Caco-2 (cell line): ENCODE measurements at regions not wholly inside any gene's neighbourhood (a gene's known extent, or its start where the extent isn't known, plus 50 kb on each side); places are given as distances from the start of the nearest gene placed in this dataset.

Source experiments
- BruUV-seq: library from RNA; stranded (reverse); fragments of 400-500 nt; replicated peaks from 2 replicates; lab custom pipeline; 2021; lab: Mats Ljungman, UMichigan
- CTCF ChIA-PET: fragments of 300-600 bp; sonication (Branson Sonifier 250); formaldehyde crosslinking; loops from one replicate; lab custom pipeline; 2022; ENCODE audit warnings: antibody characterized with exemption; lab: Charles Lee
- POLR2A ChIA-PET: fragments of 300-600 bp; sonication (Branson Sonifier 250); formaldehyde crosslinking; loops from one replicate; lab custom pipeline; 2022; ENCODE audit warnings: antibody characterized with exemption; lab: Charles Lee
- DNase-seq, 2 experiments: peaks; one replicate each; pipeline versions ENCODE4 v3.0.0 to v3.0.0-alpha.2; 2020 to 2022
- H3K27me3 ChIP-seq: replicated peaks from 2 replicates; pipeline ENCODE4 v1.6.0; 2011; ENCODE audit warnings: low read length; ENCODE audit not compliant: control insufficient read depth, insufficient read depth
- H3K36me3 ChIP-seq: 2 replicates; pipeline ENCODE4 v1.5.1; 2011; ENCODE audit warnings: low read length; ENCODE audit not compliant: control insufficient read depth, insufficient read depth
- H3K4me1 ChIP-seq: fragments of 250-450 bp; sonication (Bioruptor Pico); 2 replicates; pipeline ENCODE4 v1.5.1; 2020; ENCODE audit warnings: mild to moderate bottlenecking
- H3K4me3 ChIP-seq: 2 replicates; pipeline ENCODE4 v1.5.1; 2011; ENCODE audit warnings: low read depth, mild to moderate bottlenecking, control low read depth, low read length
- H3K9me3 ChIP-seq: fragments of 250-450 bp; sonication (Bioruptor Pico); 2 replicates; pipeline ENCODE4 v1.5.1; 2020; ENCODE audit warnings: mild to moderate bottlenecking, moderate library complexity
- H3K27ac Mint-ChIP-seq: one replicate; pipeline ENCODE4 v1.8.0; 2022; ENCODE audit warnings: mixed read lengths; ENCODE audit not compliant: unreplicated experiment
- H3K27me3 Mint-ChIP-seq: one replicate; pipeline ENCODE4 v1.8.0; 2022; ENCODE audit warnings: mixed read lengths; ENCODE audit not compliant: insufficient read depth, unreplicated experiment
- H3K36me3 Mint-ChIP-seq: one replicate; pipeline ENCODE4 v1.8.0; 2022; ENCODE audit warnings: mild to moderate bottlenecking, mixed read lengths; ENCODE audit not compliant: insufficient read depth, unreplicated experiment
- H3K4me1 Mint-ChIP-seq: one replicate; pipeline ENCODE4 v1.8.0; 2022; ENCODE audit warnings: low read depth, mixed read lengths; ENCODE audit not compliant: unreplicated experiment
- H3K4me3 Mint-ChIP-seq: one replicate; pipeline ENCODE4 v1.8.0; 2022; ENCODE audit warnings: mild to moderate bottlenecking, moderate library complexity, mixed read lengths; ENCODE audit not compliant: unreplicated experiment
- H3K9me3 Mint-ChIP-seq: one replicate; pipeline ENCODE4 v1.8.0; 2022; ENCODE audit warnings: mixed read lengths; ENCODE audit not compliant: unreplicated experiment
- CTCF ChIP-seq, 2 experiments: fragments of 200-600 bp in 1 of 2; IDR thresholded peaks; 1 replicate in 1 of 2; 2 replicates in 1 of 2; pipeline versions ENCODE4 v1.5.1 to v1.8.0; 2011 to 2022; ENCODE audit warnings: antibody characterized with exemption in 1 of 2, control low read depth in 1 of 2, inconsistent platforms in 1 of 2, low read depth in 1 of 2, low read length in 1 of 2, mild to moderate bottlenecking in 1 of 2, moderate library complexity in 1 of 2; ENCODE audit not compliant: insufficient read depth in 1 of 2, severe bottlenecking in 1 of 2, unreplicated experiment in 1 of 2
- intact Hi-C: fragments of 100-400 bp; cut with micrococcal nuclease; formaldehyde crosslinking; loops from one replicate; pipeline ENCODE4 v1.10.0; 2022; ENCODE audit not compliant: unreplicated experiment

DNA sequence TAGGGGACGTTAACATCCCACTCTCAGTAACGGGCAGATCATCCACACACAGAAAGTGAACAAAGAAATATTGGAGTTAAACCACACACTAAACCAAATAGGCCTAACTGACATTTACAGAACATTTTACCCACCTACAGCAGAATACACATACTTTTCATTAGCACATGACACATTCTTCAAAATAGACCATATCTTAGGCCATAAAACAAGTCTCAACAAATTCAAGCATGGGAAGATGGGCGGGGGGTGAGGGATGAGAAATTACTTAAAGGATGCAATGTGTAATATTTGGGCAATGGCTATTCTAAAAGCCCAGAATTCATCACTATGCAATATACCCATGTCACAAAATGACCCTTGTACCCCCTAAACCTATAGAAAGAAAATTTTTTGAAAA is 226.2 kb downstream of the ATPSCKMT start:
- intact Hi-C loops: no loop called here
- no peak overlapping the region for H3K4me3 Mint-ChIP-seq
- H3K36me3 Mint-ChIP-seq: no peaks in the 10 kb centered on the region
- peaks cover 52% of the 10 kb centered on the region for H3K9me3 Mint-ChIP-seq
- Histone ChIP-seq H3K4me3 (no peak overlapping the region), H3K9me3 (peaks cover 12% of the 10 kb centered on the region; the same call in 1 of the 2 replicates), H3K4me1 (0 out of 2 replicates have a peak, but pooled peaks cover 2% of the 10 kb centered on the region), H3K36me3 (no peaks in the 10 kb centered on the region), H3K27me3 (no peaks in the 10 kb centered on the region)
- no TSS peak for BruUV-seq
- no peaks in the 10 kb centered on the region for H3K4me1 Mint-ChIP-seq
- H3K27me3 Mint-ChIP-seq: peaks cover 2% of the 10 kb centered on the region
- ChIA-PET POLR2A (no interaction called here), CTCF (no interaction called here)
- no peak overlapping the region for H3K27ac Mint-ChIP-seq
- TF ChIP-seq CTCF (IDR thresholded peaks at IDR 0.05; ENCODE audit: insufficient read depth in 1 of 2, low read depth in 1 of 2, low read length in 1 of 2, severe bottlenecking in 1 of 2, unreplicated experiment in 1 of 2): no peak
- no peak for DNase-seq

- intact Hi-C loops: no loop called here
- 0 out of 2 replicates have a peak, but pooled peaks cover 2% of the 10 kb centered on the region for H3K4me1 ChIP-seq
- BruUV-seq: no TSS peak
- Mint-ChIP-seq H3K27ac (no peak overlapping the region), H3K4me1 (no peaks in the 10 kb centered on the region), H3K36me3 (no peaks in the 10 kb centered on the region), H3K9me3 (peaks cover 36% of the 10 kb centered on the region), H3K27me3 (no peaks in the 10 kb centered on the region), H3K4me3 (no peak overlapping the region)
- DNase-seq: no peak
- no peak overlapping the region for H3K4me3 ChIP-seq
- H3K36me3 ChIP-seq: no peaks in the 10 kb centered on the region
- H3K9me3 ChIP-seq: peaks cover 12% of the 10 kb centered on the region; the same call in 1 of the 2 replicates
- ChIA-PET CTCF (no interaction called here), POLR2A (no interaction called here)
- H3K27me3 ChIP-seq: no peaks in the 10 kb centered on the region
- TF ChIP-seq CTCF (IDR thresholded peaks at IDR 0.05; ENCODE audit: insufficient read depth in 1 of 2, low read depth in 1 of 2, low read length in 1 of 2, severe bottlenecking in 1 of 2, unreplicated experiment in 1 of 2): no peak
Observed at GRCh38 chr5:10021248-10021647, 228.4 kb downstream of the ATPSCKMT start.

GRCh38 chr5:10019236-10019635 is 230.5 kb downstream of the ATPSCKMT start:
- BruUV-seq: no TSS peak
- H3K4me3 ChIP-seq: no peak overlapping the region
- peaks cover 7% of the 10 kb centered on the region; the same call in 1 of the 2 replicates for H3K9me3 ChIP-seq
- H3K27me3 Mint-ChIP-seq: no peaks in the 10 kb centered on the region
- no peak overlapping the region for H3K4me3 Mint-ChIP-seq
- no peak overlapping the region for H3K27ac Mint-ChIP-seq
- no peak for TF ChIP-seq CTCF (IDR thresholded peaks at IDR 0.05; ENCODE audit: insufficient read depth in 1 of 2, low read depth in 1 of 2, low read length in 1 of 2, severe bottlenecking in 1 of 2, unreplicated experiment in 1 of 2)
- POLR2A ChIA-PET: no interaction called here
- H3K9me3 Mint-ChIP-seq: peaks cover 33% of the 10 kb centered on the region
- no peaks in the 10 kb centered on the region for H3K36me3 Mint-ChIP-seq
- H3K4me1 ChIP-seq: 0 out of 2 replicates have a peak, but pooled peaks cover 2% of the 10 kb centered on the region
- no peaks in the 10 kb centered on the region for H3K4me1 Mint-ChIP-seq
- no peaks in the 10 kb centered on the region for H3K27me3 ChIP-seq
- no peaks in the 10 kb centered on the region for H3K36me3 ChIP-seq
- DNase-seq: no peak
- CTCF ChIA-PET: no interaction called here
- intact Hi-C loops: no loop called here
